ENCODE measurements at regions not wholly inside any gene's neighbourhood (a gene's known extent, or its start where the extent isn't known, plus 50 kb on each side); places are given as distances from the start of the nearest gene placed in this dataset.

DNA sequence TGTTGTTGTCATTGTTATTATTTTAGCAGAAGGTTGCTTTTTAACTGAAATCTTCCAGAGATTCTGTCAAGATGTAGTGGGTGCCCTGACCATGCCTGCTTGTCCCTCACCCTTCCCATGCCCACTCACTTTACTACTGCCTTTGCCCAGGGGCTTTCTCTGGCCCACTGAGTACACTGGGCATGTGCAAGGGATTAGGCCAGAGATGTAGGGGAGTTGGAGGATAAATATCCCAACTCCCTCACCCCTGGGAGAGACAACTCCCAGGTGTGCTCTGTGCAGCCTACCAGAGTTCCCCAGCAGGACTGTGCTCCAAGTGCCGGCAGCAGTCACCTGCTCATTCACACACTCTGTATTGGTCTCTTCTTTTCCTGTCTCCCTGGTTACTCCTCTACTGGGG is 559.1 kb downstream of the MIAT start:
- peaks cover 13 to 36% (median 23%) of the 10 kb centered on the region in 4 donors for H3K4me1 ChIP-seq
- H3K4me3 ChIP-seq, result no peak overlapping the region
- H3K27me3 ChIP-seq, result no peaks in the 10 kb centered on the region
- H3K9me3 ChIP-seq, result no peaks in the 10 kb centered on the region
- H3K27ac ChIP-seq, result no peak overlapping the region
- H3K36me3 ChIP-seq, result no peaks in the 10 kb centered on the region
- DNase-seq, result no peak
- TF ChIP-seq, protein P1, sequence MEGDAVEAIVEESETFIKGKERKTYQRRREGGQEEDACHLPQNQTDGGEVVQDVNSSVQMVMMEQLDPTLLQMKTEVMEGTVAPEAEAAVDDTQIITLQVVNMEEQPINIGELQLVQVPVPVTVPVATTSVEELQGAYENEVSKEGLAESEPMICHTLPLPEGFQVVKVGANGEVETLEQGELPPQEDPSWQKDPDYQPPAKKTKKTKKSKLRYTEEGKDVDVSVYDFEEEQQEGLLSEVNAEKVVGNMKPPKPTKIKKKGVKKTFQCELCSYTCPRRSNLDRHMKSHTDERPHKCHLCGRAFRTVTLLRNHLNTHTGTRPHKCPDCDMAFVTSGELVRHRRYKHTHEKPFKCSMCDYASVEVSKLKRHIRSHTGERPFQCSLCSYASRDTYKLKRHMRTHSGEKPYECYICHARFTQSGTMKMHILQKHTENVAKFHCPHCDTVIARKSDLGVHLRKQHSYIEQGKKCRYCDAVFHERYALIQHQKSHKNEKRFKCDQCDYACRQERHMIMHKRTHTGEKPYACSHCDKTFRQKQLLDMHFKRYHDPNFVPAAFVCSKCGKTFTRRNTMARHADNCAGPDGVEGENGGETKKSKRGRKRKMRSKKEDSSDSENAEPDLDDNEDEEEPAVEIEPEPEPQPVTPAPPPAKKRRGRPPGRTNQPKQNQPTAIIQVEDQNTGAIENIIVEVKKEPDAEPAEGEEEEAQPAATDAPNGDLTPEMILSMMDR (IDR thresholded peaks at IDR 0.05), result no peak
- intact Hi-C loops (cut with DNase I; ENCODE audit: low total_unique reads), result no loop called here

DNA sequence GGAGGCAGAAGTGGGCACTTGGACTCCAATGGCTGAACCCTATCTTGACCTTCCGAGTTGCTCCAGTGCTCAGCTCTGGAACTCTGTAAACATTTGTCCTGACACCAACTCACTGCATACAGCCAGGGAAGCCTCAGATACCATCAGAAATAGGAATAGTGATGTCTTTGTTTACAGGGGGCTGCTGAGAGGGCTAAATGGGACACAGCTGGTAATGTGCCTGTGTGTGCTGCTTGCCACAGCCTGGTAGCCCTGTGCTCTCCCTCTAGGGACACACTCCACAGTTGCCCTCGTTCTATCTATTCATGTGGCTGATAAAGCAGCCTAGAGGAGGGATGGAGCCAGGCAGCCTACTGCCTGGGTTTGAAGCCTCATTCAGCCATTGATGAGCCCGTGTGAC is 559.8 kb downstream of the MIAT start:
- Histone ChIP-seq H3K4me3 (no peak overlapping the region), H3K27me3 (no peaks in the 10 kb centered on the region), H3K4me1 (peaks cover 13 to 30% (median 22%) of the 10 kb centered on the region in 4 donors), H3K36me3 (no peaks in the 10 kb centered on the region), H3K9me3 (no peaks in the 10 kb centered on the region), H3K27ac (no peak overlapping the region)
- no peak for DNase-seq
- intact Hi-C loops (cut with DNase I; ENCODE audit: low total_unique reads), result no loop called here
- TF ChIP-seq, protein P1 (IDR thresholded peaks at IDR 0.05), result no peak

DNA sequence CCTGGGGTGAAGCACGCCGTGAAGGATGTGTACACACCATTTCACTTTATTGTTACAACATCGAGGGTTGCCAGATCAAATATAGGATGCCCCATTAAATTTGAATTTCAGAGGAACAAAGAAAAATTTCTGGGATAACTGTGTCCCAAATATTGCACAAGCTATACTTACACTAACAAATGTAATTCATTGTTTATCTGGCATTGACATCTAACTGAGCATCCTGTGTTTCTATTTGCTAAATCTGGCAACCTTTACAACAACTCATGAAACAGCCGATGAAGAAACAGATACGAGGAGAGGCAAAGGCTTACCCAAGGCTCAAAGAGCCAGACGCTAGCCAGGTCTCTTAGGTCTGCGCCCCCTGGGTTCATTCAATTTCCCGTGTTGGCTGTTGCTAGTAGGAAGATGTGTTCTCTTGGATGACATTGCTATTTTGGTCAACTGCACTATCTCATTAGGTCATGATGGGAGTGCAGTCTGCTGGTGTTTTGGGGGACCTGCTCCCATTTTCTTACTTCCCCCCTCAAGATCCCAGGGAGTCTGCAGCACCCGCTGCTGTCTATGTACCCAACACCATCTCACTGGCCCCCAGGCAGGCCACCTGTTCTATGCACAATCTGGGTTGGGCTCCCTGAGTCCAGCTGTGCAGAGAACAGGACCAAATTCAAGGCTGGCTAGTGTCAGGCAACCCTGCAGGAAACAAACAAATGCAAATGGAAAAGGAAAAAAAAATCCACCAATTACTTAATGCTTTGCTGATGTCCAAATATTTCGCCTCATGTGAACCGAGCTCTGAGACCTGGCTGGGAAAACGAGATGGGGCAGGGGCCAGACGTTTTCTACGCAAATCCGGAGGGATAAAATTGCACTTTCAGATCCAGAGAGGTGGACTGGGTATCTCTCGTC is 560.9 kb downstream of the MIAT start:
- Histone ChIP-seq H3K9me3 (peaks cover 0 to 2% (median 0%) of the 10 kb centered on the region in 3 donors), H3K27me3 (no peaks in the 10 kb centered on the region), H3K36me3 (no peaks in the 10 kb centered on the region), H3K4me1 (peaks cover 9 to 22% (median 15%) of the 10 kb centered on the region in 4 donors), H3K4me3 (no peak overlapping the region), H3K27ac (no peak overlapping the region)
- intact Hi-C loops (cut with DNase I; ENCODE audit: low total_unique reads), result no loop called here
- no peak for DNase-seq
- TF ChIP-seq, protein P1 (IDR thresholded peaks at IDR 0.05), result no peak

DNA sequence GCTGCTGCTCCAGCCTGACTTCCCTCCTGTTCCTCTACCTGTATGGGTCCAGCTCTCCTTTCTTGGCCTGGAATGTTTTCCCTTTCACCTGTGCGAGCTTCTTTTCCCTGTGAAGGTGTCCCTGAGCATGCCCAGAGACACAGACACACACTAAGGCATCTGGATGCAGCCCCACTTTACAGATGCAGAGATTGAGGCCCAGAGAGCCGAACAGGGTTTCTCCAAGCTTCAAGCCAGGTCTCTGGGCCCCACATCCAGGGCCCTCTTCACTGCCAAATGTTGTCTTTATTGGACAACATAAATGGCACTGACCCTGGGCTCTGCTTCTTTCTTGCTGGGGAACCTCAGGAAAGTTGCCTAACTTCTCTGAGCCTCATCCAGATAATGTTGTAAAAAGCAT is 561.6 kb downstream of the MIAT start:
- Histone ChIP-seq H3K27ac (no peak overlapping the region), H3K4me3 (no peak overlapping the region), H3K9me3 (peaks cover 0 to 6% (median 0%) of the 10 kb centered on the region in 3 donors), H3K36me3 (no peaks in the 10 kb centered on the region), H3K4me1 (peaks cover 7 to 17% (median 8%) of the 10 kb centered on the region in 4 donors), H3K27me3 (no peaks in the 10 kb centered on the region)
- no peak for DNase-seq
- TF ChIP-seq, protein P1 (IDR thresholded peaks at IDR 0.05), result no peak
- intact Hi-C loops (cut with DNase I; ENCODE audit: low total_unique reads), result no loop called here

DNA sequence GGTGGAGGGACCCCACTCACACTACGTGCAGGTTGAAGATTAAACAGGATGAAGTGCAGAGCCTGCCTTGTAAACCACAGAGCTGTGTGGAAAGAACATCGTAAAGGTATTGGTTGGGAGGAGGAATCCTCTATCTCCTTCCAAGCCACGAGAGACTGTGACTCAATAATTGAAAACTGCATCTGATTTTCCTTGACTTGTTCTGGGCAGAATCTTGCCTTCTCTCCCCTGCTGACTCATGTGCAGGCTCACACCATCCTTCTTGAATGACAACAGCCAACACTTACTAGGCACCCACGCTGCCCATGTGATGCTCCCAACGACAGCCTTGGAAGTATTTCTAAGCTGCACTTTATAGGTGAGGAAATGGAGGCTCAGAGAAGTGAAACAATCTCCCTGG is 563.0 kb downstream of the MIAT start:
- peak in 1 of 2 donors; percentile 81 for DNase-seq
- TF ChIP-seq, protein P1 (IDR thresholded peaks at IDR 0.05), result no peak
- Histone ChIP-seq H3K4me1 (peaks cover 0 to 14% (median 1%) of the 10 kb centered on the region in 4 donors), H3K36me3 (no peaks in the 10 kb centered on the region), H3K4me3 (no peak overlapping the region), H3K27me3 (no peaks in the 10 kb centered on the region), H3K27ac (no peak overlapping the region), H3K9me3 (peaks cover 0 to 6% (median 0%) of the 10 kb centered on the region in 3 donors)
- intact Hi-C loops (cut with DNase I; ENCODE audit: low total_unique reads), result no loop called here

Data from tibial artery (tissue), 4 donors.